ENCODE measurements at regions not wholly inside any gene's neighbourhood (a gene's known extent, or its start where the extent isn't known, plus 50 kb on each side); places are given as distances from the start of the nearest gene placed in this dataset.

GRCh38 chr10:81309041-81309552, 565.9 kb upstream of the NRG3 start:
- TF ChIP-seq POLR2A (IDR thresholded peaks at IDR 0.05) (no peak), CTCF (IDR thresholded peaks at IDR 0.05) (no peak), POLR2AphosphoS5 (IDR thresholded peaks at IDR 0.05) (no peak), EP300 (IDR thresholded peaks at IDR 0.05) (no peak)
